ENCODE measurements at regions not wholly inside any gene's neighbourhood (a gene's known extent, or its start where the extent isn't known, plus 50 kb on each side); places are given as distances from the start of the nearest gene placed in this dataset.

GRCh38 chr18:70463085-70463484 is 174.2 kb downstream of the SOCS6 start:
- TF ChIP-seq CTCF (conservative IDR thresholded peaks at IDR 0.05; ENCODE audit: low read depth, low read length) (no peak), EZH2 (IDR thresholded peaks at IDR 0.05; ENCODE audit: borderline replicate concordance, low read depth, low read length, poor library complexity, severe bottlenecking) (no peak)

Data from A673 (cell line).